HEK293 (cell line): ENCODE measurements at regions not wholly inside any gene's neighbourhood (a gene's known extent, or its start where the extent isn't known, plus 50 kb on each side); places are given as distances from the start of the nearest gene placed in this dataset.

Experiments
- CTCF ChIA-PET: fragments of 350-600 bp; formaldehyde crosslinking; extraction: SDS; loops from one replicate; lab custom pipeline; 2021; ENCODE audit warnings: antibody characterized with exemption; lab: Yijun Ruan, JAX
- POLR2A ChIA-PET: fragments of 300-600 bp; formaldehyde crosslinking; extraction: SDS; loops from one replicate; lab custom pipeline; 2020; ENCODE audit warnings: antibody characterized with exemption, inconsistent platforms; lab: Yijun Ruan, JAX
- H3K27ac ChIP-seq: fragments of 200-500 bp; sonication (Bioruptor generic); 2 replicates; pipeline ENCODE4 v1.5.1; 2014; ENCODE audit warnings: low read depth, low read length, control low read depth, inconsistent platforms; ENCODE audit errors: extremely low read depth
- H3K36me3 ChIP-seq, 2 experiments: fragments of 200-500 bp in 1 of 2; sonication (Bioruptor generic) in 1 of 2; 1 replicate in 1 of 2; 2 replicates in 1 of 2; pipeline ENCODE4 v1.5.1; 2014 to 2017; ENCODE audit warnings: inconsistent platforms in 2 of 2, low read length in 2 of 2; ENCODE audit not compliant: control insufficient read depth in 2 of 2, insufficient read depth in 1 of 2
- H3K4me1 ChIP-seq: fragments of 200-500 bp; sonication (Bioruptor generic); 2 replicates; pipeline ENCODE4 v1.5.1; 2014; ENCODE audit warnings: mild to moderate bottlenecking, low read length, inconsistent platforms; ENCODE audit not compliant: control insufficient read depth, insufficient read depth
- H3K4me3 ChIP-seq: 2 replicates; pipeline ENCODE4 v1.5.1; 2011; ENCODE audit warnings: low read depth, mild to moderate bottlenecking, control low read depth, low read length, moderate library complexity
- H3K9me3 ChIP-seq: fragments of 200-500 bp; sonication (Bioruptor generic); 2 replicates; pipeline ENCODE4 v1.5.1; 2014; ENCODE audit warnings: low read depth, low read length, inconsistent platforms; ENCODE audit not compliant: control insufficient read depth, insufficient read depth
- PATZ1 ChIP-seq: fragments of 450-650 bp; formaldehyde crosslinking; IDR thresholded peaks from 2 replicates; pipeline ENCODE4 v1.5.1; 2016; ENCODE audit warnings: missing biosample characterization, missing genetic modification characterization
- ZFHX2 ChIP-seq: fragments of 450-650 bp; formaldehyde crosslinking; conservative IDR thresholded peaks from 2 replicates; pipeline ENCODE4 v1.5.1; 2016; ENCODE audit warnings: missing biosample characterization, missing genetic modification characterization
- ZFP41 ChIP-seq: fragments of 450-650 bp; formaldehyde crosslinking; IDR thresholded peaks from 2 replicates; pipeline ENCODE4 v1.5.1; 2016; ENCODE audit warnings: missing biosample characterization, missing genetic modification characterization, borderline replicate concordance
- ZIC2 ChIP-seq: fragments of 450-650 bp; formaldehyde crosslinking; IDR thresholded peaks from 2 replicates; pipeline ENCODE4 v1.5.1; 2016; ENCODE audit warnings: missing biosample characterization, missing genetic modification characterization
- ZNF138 ChIP-seq: fragments of 450-650 bp; formaldehyde crosslinking; IDR thresholded peaks from 2 replicates; pipeline ENCODE4 v1.5.1; 2016; ENCODE audit warnings: missing biosample characterization, missing genetic modification characterization, borderline replicate concordance
- ZNF2 ChIP-seq: fragments of 450-650 bp; formaldehyde crosslinking; IDR thresholded peaks from 2 replicates; pipeline ENCODE4 v1.5.1; 2016; ENCODE audit warnings: missing biosample characterization, missing genetic modification characterization
- ZNF202 ChIP-seq: fragments of 450-650 bp; formaldehyde crosslinking; IDR thresholded peaks from 2 replicates; pipeline ENCODE4 v1.5.1; 2016; ENCODE audit warnings: missing biosample characterization, missing genetic modification characterization, borderline replicate concordance
- ZNF248 ChIP-seq: fragments of 450-650 bp; formaldehyde crosslinking; IDR thresholded peaks from 2 replicates; pipeline ENCODE4 v1.5.1; 2017; ENCODE audit warnings: missing biosample characterization, missing genetic modification characterization
- ZNF280D ChIP-seq: fragments of 450-650 bp; formaldehyde crosslinking; IDR thresholded peaks from 2 replicates; pipeline ENCODE4 v1.5.1; 2016; ENCODE audit warnings: missing biosample characterization, missing genetic modification characterization
- ZNF311 ChIP-seq: fragments of 450-650 bp; formaldehyde crosslinking; IDR thresholded peaks from 2 replicates; pipeline ENCODE4 v1.5.1; 2017; ENCODE audit warnings: missing biosample characterization, missing genetic modification characterization, borderline replicate concordance
- ZNF324 ChIP-seq: fragments of 450-650 bp; formaldehyde crosslinking; IDR thresholded peaks from 2 replicates; pipeline ENCODE4 v1.5.1; 2016; ENCODE audit warnings: missing biosample characterization, missing genetic modification characterization
- ZNF423 ChIP-seq: fragments of 450-650 bp; formaldehyde crosslinking; IDR thresholded peaks from 2 replicates; pipeline ENCODE4 v1.5.1; 2016; ENCODE audit warnings: missing biosample characterization, missing genetic modification characterization
- ZNF555 ChIP-seq: fragments of 450-650 bp; formaldehyde crosslinking; conservative IDR thresholded peaks from 2 replicates; pipeline ENCODE4 v1.5.1; 2017; ENCODE audit warnings: missing biosample characterization, mild to moderate bottlenecking, missing genetic modification characterization, inconsistent platforms
- ZNF692 ChIP-seq: fragments of 450-650 bp; formaldehyde crosslinking; IDR thresholded peaks from 2 replicates; pipeline ENCODE4 v1.5.1; 2016; ENCODE audit warnings: missing biosample characterization, missing genetic modification characterization
- ZNF777 ChIP-seq: fragments of 450-650 bp; formaldehyde crosslinking; IDR thresholded peaks from 2 replicates; pipeline ENCODE4 v1.5.1; 2017; ENCODE audit warnings: missing biosample characterization, missing genetic modification characterization, borderline replicate concordance
- TF ChIP-seq, protein P1 (sequence below): fragments of 450-650 bp; formaldehyde crosslinking; IDR thresholded peaks from 2 replicates; pipeline ENCODE4 v1.5.1; 2016; ENCODE audit warnings: missing biosample characterization, missing genetic modification characterization
- TF ChIP-seq, protein P2 (sequence below): fragments of 450-650 bp; formaldehyde crosslinking; IDR thresholded peaks from 2 replicates; pipeline ENCODE4 v1.5.1; 2016; ENCODE audit warnings: missing biosample characterization, missing genetic modification characterization

- ChIA-PET POLR2A (no interaction called here), CTCF (no interaction called here)
- H3K4me1 ChIP-seq = no peaks in the 10 kb centered on the region
- H3K4me3 ChIP-seq = no peak overlapping the region
- no peak for TF ChIP-seq ZNF248
- TF ChIP-seq ZNF202 (tag by site-specific recombination) = no peak
- TF ChIP-seq, protein P1, sequence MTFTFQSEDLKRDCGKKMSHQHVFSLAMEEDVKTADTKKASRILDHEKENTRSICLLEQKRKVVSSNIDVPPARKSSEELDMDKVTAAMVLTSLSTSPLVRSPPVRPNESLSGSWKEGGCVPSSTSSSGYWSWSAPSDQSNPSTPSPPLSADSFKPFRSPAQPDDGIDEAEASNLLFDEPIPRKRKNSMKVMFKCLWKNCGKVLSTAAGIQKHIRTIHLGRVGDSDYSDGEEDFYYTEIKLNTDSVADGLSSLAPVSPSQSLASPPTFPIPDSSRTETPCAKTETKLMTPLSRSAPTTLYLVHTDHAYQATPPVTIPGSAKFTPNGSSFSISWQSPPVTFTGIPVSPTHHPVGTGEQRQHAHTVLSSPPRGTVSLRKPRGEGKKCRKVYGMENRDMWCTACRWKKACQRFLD (tag by site-specific recombination) = no peak
- TF ChIP-seq ZNF423 (tag by site-specific recombination) = no peak
- no peaks in the 10 kb centered on the region for H3K36me3 ChIP-seq
- no peak overlapping the region for H3K27ac ChIP-seq
- no peaks in the 10 kb centered on the region for H3K9me3 ChIP-seq
Measured at GRCh38 chr4:114728426-114728825, 129.8 kb downstream of the UGT8 start.

- CTCF ChIA-PET = no interaction called here
- TF ChIP-seq ZIC2 (tag by site-specific recombination) = peak; percentile 73
- no peak for TF ChIP-seq ZNF777 (tag by site-specific recombination)
- POLR2A ChIA-PET = no interaction called here
Measured at GRCh38 chr4:114729068-114729738, 130.6 kb downstream of the UGT8 start.

GRCh38 chr4:114734594-114734993 is 136.0 kb downstream of the UGT8 start:
- ChIA-PET POLR2A (no interaction called here), CTCF (no interaction called here)
- no peaks in the 10 kb centered on the region for H3K9me3 ChIP-seq
- H3K27ac ChIP-seq = no peak overlapping the region
- no peaks in the 10 kb centered on the region for H3K36me3 ChIP-seq
- no peak for TF ChIP-seq ZNF555 (tag by site-specific recombination)
- TF ChIP-seq, protein P2, sequence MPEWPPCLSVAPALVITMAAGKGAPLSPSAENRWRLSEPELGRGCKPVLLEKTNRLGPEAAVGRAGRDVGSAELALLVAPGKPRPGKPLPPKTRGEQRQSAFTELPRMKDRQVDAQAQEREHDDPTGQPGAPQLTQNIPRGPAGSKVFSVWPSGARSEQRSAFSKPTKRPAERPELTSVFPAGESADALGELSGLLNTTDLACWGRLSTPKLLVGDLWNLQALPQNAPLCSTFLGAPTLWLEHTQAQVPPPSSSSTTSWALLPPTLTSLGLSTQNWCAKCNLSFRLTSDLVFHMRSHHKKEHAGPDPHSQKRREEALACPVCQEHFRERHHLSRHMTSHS (tag by site-specific recombination) = no peak
- no peak for TF ChIP-seq ZNF692 (tag by site-specific recombination)
- TF ChIP-seq ZFP41 = no peak
- TF ChIP-seq ZNF311 (tag by site-specific recombination) = no peak
- no peak for TF ChIP-seq ZNF138 (tag by site-specific recombination)
- TF ChIP-seq ZFHX2 (tag by site-specific recombination) = no peak
- no peak for TF ChIP-seq ZNF324 (tag by site-specific recombination)
- TF ChIP-seq PATZ1 (tag by site-specific recombination) = no peak
- no peak for TF ChIP-seq ZNF2
- TF ChIP-seq ZNF280D (tag by site-specific recombination) = no peak
- H3K4me3 ChIP-seq = no peak overlapping the region
- no peaks in the 10 kb centered on the region for H3K4me1 ChIP-seq

More at GRCh38 chr4:114729068-114729738, 130.6 kb downstream of the UGT8 start:
- Histone ChIP-seq H3K27ac (no peak overlapping the region), H3K36me3 (no peaks in the 10 kb centered on the region), H3K4me1 (no peaks in the 10 kb centered on the region), H3K9me3 (no peaks in the 10 kb centered on the region), H3K4me3 (no peak overlapping the region)
